Stimulated activated CD4-positive, alpha-beta T cell treated with anti-CD3 and anti-CD28 coated beads, Interleukin-2, amount 100 ng/mL, for 24 hours (primary cell): ENCODE measurements at regions not wholly inside any gene's neighbourhood (a gene's known extent, or its start where the extent isn't known, plus 50 kb on each side); places are given as distances from the start of the nearest gene placed in this dataset.

Source experiments
- DNase-seq, 2 donors: peaks; one replicate each; pipeline ENCODE4 v3.0.0-alpha.2; 2020

DNA sequence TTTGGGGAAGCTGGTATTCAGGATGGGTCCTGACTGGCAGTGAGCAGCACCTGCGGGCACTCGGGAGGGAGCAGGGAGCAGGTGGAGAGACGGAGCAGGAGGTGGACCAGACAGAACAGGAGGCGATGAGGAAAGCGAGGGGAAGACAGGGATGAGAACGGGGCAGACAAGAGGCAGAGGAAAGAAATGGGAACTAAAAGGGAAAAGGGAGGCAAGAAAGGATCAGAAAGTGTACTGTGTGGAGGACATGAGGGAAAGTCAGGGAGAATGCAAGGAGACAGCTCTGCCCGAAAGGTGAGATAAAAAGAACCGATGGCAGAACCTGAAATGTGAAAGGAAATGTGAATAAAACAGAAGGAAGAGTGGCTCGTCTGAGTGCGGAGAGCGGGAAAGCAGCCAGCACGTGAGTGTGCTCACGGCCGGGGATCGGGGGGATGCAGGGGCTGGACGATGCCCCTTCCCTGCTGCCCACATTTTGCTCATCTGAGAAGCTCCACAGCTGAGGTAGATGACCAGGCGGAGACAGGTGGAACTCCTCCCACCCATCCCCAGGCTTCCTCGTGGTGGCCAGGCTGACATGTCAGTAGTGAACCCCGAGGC, 494.4 kb upstream of the B3GAT1 start:
- DNase-seq = no peak

GRCh38 chr11:134905928-134906327, 493.9 kb upstream of the B3GAT1 start:
- DNase-seq = no peak

DNA sequence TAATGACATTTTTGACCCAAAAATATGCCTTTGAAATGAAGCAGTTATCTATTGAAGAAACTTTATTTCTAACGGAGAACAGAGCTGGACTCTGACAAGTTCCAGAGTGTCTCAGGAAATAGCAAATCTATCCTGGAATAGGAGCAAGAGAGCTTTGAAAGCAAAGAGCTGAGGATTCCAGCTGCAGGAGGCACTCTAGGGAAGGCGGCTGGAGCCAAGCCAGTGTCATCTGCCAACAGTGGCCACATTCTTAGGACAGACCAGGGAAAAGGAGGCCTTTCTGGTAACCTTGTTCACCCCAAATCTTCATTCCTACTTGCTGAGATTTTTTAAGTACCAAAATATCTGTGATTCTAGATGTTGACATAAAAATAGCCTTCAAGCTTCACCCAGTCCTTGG, 493.5 kb upstream of the B3GAT1 start:
- no peak for DNase-seq

GRCh38 chr11:134904103-134904790, 492.2 kb upstream of the B3GAT1 start:
- no peak for DNase-seq

DNA sequence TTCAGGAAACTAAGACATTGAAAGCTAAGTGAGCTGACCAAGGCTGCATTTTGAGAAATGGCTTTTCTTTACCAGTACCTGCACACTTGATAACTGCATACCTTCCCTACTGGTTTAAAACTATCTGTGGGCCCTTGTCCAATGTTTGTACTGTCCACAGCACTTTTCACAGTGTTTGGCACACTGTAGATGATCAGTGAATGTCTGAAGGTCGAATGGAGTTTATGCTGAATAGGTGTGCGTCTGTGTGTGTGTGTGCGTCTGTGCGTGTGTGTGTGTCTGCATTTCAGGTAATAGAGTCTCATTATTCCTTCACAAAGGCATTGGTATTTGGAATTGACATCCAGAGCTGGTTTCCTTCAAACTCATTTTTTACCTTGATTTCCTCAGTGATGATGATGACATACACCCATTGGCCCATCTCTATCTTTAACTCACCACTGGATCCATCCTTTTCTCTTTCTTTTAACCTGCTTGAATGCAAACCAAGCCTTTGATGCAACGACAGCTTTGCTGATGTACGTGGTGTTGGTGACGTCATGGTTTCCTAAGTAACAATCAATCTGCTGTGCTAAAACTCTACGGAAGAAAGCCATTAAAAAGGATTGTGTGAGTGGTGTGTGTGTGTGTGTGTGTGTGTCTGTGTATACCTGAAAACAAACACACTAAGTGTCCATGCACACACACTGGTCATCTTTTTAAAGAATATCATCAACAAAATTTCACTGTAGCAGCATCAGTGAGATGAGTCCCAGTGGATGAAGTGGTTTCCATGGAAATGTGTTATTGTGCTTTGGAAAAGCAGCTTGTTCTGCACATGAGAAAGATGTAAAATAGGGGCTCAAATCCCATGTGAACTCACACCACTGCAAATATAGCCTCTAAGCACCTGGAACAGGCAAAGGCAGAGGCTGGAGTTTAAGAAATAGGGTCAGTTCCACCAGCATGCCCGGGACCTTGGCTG, 490.2 kb upstream of the B3GAT1 start:
- DNase-seq = no peak

GRCh38 chr11:134901542-134901941, 489.5 kb upstream of the B3GAT1 start:
- DNase-seq = no peak

DNA sequence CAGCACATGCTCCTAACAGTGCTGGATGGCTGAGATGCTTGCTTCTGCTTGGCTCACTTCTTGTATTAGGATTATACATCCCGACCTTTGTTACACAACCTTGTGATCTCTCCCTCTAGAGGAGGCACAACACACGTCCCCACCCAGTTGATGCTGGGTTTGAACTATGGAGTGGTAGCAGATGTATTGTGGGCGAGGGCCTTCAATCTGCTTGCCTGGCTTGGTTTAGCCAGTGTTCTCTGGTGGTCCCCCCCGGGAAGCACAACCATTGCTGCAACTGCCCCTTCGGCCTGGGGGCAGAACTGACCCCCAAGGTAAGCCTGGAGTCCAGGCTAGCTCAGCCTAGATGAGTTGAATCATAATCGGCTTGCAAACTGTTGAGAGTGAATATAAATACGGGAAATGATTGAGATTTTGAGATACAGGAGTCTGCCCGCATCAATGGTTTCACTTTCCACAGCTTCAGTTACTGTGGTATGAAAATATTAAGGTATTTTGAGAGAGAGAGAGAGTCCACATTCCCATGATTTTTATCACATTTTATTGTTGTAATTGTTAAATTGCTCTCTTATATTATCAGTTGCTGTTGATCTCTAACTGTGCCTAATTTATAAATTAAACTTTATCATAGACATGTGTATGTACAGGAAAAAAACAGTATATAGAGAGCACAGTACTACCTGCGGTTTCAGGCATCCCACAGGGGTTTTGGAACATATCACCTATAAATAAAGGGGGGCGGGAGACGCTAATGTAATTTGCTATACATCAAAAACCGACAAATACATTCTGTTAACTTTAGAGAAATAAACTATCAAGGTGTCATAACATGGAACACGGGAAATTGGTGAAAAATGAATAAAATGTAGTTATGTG, 482.0 kb upstream of the B3GAT1 start:
- DNase-seq = no peak

GRCh38 chr11:134890446-134890845, 478.4 kb upstream of the B3GAT1 start:
- DNase-seq = no peak

GRCh38 chr11:134889832-134890231, 477.8 kb upstream of the B3GAT1 start:
- DNase-seq = no peak

DNA sequence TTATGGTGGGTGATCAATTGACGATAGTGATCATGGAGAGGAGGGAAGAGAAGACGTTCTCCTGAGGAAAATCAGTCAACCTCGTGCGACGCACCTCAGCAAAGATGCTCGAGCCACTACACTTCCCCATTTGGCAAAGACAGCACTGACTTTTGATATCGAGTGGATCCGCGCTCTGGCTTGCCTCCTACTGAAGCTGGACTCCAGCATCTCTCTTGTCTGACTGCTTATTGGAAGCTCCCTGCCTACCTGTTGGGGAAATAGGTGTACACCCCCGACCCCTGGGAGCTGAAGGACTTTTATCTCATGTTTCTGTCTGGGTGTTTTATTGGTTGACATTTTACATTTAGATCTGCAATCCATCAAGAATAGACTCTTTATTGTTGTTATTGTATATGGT, 476.8 kb upstream of the B3GAT1 start:
- no peak for DNase-seq

GRCh38 chr11:134887896-134888295, 475.9 kb upstream of the B3GAT1 start:
- no peak for DNase-seq

GRCh38 chr11:134883484-134883883, 471.4 kb upstream of the B3GAT1 start:
- DNase-seq = no peak

- DNase-seq = no peak
Observed at GRCh38 chr11:134882671-134883297, 470.7 kb upstream of the B3GAT1 start.

DNA sequence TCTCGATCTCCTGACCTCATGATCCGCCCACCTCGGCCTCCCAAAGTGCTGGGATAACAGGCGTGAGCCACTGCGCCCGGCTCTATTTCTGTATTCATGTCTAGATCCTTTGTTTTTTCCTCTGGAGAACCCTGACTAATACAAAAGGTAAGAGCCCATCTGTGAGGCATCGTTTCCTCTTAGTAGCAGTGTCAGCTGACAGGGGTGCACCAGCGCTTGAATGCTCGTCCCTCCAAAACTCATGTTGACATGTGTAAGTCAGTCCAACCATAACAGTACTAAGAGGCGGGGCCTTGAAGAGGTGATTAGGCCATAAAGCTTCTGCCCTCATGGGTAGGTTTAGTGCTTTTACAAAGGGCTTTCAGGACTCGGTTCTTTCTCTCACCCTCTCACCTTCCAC, 470.1 kb upstream of the B3GAT1 start:
- DNase-seq = no peak

DNA sequence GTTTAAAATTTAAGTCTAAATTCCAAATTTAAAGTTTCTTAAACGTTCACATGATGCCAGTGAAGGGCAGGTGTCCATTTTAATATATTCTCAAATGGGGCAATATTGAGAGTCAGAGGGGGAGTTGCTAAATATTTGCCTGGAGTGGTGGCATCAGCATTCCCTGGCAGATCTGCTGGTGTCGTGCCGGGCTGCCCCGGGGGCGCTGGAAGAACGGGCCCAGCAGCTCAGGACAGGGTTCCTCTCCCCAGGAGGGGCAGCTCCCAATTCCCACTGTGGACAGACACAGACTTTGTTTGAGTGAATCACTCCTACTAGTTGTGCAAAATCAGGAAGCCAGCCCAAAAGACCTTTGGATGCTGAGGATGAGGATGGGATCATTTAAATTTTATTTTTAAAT, 468.7 kb upstream of the B3GAT1 start:
- DNase-seq = no peak

DNA sequence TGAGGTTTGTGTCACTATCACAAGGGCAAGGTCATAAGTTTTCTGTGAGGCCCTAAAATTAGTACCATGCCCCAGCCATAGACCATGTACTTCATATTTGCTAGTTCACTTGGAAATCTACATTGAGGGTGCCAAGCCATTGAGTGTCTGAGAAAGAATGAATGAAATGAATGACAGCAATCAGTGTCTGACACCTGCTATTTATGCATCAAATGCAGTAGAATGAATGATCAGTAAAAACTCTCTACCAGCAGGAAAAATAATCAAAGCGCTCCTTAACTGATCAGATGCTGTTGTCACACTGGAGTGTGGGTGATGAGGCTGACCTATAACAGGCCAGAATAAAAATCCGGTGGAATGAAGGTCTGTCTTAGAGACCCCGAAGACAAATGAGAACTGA, 467.9 kb upstream of the B3GAT1 start:
- DNase-seq = no peak

GRCh38 chr11:134879341-134879740, 467.3 kb upstream of the B3GAT1 start:
- no peak for DNase-seq

DNA sequence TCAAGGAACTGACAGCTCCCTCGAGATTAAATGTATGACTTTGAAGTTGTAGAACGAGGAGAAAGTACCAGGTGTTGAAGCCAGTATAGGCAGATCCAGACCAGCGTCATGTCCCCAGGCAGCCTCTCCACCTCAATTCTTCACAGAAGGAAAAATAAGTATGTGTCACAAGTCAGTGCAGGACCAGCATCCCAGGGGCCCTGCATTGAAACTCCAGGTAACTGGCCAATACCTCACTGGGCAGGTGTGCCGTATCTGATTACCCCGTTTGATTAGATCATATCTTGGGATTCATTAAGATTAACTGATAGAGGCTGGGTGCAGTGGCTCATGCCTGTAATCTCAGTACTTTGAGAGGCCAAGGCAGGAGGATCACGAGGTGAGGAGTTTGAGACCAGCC, 466.7 kb upstream of the B3GAT1 start:
- DNase-seq = no peak

DNA sequence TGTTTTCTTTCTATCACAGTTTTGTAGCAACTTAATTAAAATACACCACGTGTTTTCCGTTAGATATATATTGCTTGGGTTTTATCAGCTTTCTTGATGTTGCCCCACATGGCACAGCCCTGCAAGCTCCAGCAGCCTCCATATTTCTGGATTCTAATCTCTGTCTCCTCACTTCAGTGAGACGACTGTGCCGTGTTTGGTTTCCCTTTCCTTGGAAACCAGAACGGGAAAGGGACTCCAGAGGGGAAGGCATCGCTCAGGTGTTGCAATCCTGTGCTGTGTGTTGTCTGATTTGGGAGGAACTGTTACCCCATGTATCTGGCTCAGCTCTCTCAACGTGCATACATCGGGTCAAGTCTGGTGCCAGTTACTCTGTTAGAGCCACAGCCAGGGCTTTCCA, 464.2 kb upstream of the B3GAT1 start:
- DNase-seq = no peak

GRCh38 chr11:134866981-134867675, 455.1 kb upstream of the B3GAT1 start:
- no peak for DNase-seq

DNA sequence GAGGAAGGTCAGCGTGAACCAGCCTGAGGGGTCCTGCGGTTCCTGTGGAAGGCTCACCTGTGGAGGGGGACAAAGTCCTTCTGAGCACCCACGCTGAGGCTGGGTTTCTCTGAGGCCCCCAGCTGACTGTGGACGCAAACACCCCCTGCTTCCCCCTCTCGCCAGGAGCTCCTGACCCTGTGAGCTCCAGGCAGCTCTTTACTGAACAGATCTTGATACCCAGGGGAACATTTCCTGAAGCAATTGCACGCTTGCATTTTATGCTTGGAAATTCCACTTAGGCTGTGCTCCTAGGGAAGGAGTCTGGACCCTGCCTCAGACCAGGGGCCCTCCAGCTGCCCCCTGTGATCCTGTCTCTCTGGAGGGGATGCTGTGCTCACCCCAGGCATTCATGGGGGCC, 454.2 kb upstream of the B3GAT1 start:
- DNase-seq = no peak

GRCh38 chr11:134864968-134865305, 452.9 kb upstream of the B3GAT1 start:
- DNase-seq = no peak
